Upper lobe of right lung (tissue), 1 donor: ENCODE measurements at regions not wholly inside any gene's neighbourhood (a gene's known extent, or its start where the extent isn't known, plus 50 kb on each side); places are given as distances from the start of the nearest gene placed in this dataset.

Experiments used
- ATAC-seq: fragments of 200-7000 bp; cut with Tn5 transposase; one replicate; pipeline ENCODE4 v1.9.1; 2020; ENCODE audit warnings: mild to moderate bottlenecking, moderate library complexity
- DNase-seq: peaks from one replicate; pipeline ENCODE4 v3.0.0-alpha.2; 2020
- H3K27ac ChIP-seq: fragments of 200-600 bp; one replicate; pipeline ENCODE4 v1.8.0; 2022
- H3K27me3 ChIP-seq: fragments of 200-600 bp; one replicate; pipeline ENCODE4 v1.8.0; 2022; ENCODE audit warnings: mild to moderate bottlenecking
- H3K36me3 ChIP-seq: fragments of 200-600 bp; one replicate; pipeline ENCODE4 v1.8.0; 2022
- H3K4me1 ChIP-seq: fragments of 200-600 bp; one replicate; pipeline ENCODE4 v1.8.0; 2022
- H3K4me3 ChIP-seq: fragments of 200-600 bp; one replicate; pipeline ENCODE4 v1.8.0; 2022; ENCODE audit warnings: mild to moderate bottlenecking
- H3K9me3 ChIP-seq: fragments of 200-600 bp; one replicate; pipeline ENCODE4 v1.8.0; 2022
- CTCF ChIP-seq: fragments of 200-600 bp; IDR thresholded peaks from one replicate; pipeline ENCODE4 v1.8.0; 2022; ENCODE audit warnings: antibody characterized with exemption
- intact Hi-C: fragments of 100-400 bp; cut with DNase I; formaldehyde crosslinking; loops from one replicate; pipeline ENCODE4 v1.11.0; 2022
- donor health status: DM: no; HTN: yes; CAD: no; lungs with severe emphysema.

- Histone ChIP-seq H3K27me3 (no peaks in the 10 kb centered on the region), H3K4me1 (no peaks in the 10 kb centered on the region), H3K4me3 (no peak overlapping the region), H3K9me3 (no peaks in the 10 kb centered on the region), H3K27ac (no peak overlapping the region), H3K36me3 (no peaks in the 10 kb centered on the region)
- DNase-seq (no peak), ATAC-seq (no peak)
- TF ChIP-seq CTCF: no peak
- intact Hi-C loops: no loop called here
Observed at GRCh38 chr4:187840814-187841213, 154.8 kb upstream of the ZFP42 start.

- no peaks in the 10 kb centered on the region for H3K9me3 ChIP-seq
- ATAC-seq: no peak
- H3K27me3 ChIP-seq: no peaks in the 10 kb centered on the region
- H3K36me3 ChIP-seq: no peaks in the 10 kb centered on the region
- no peak overlapping the region for H3K4me3 ChIP-seq
- no peak for TF ChIP-seq CTCF
- H3K27ac ChIP-seq: no peak overlapping the region
- no peak for DNase-seq
- H3K4me1 ChIP-seq: no peaks in the 10 kb centered on the region
- intact Hi-C loops: no loop called here
Observed at GRCh38 chr4:187849556-187850225, 145.9 kb upstream of the ZFP42 start.

- intact Hi-C loops: no loop called here
- no peak overlapping the region for H3K27ac ChIP-seq
- no peaks in the 10 kb centered on the region for H3K9me3 ChIP-seq
- no peak overlapping the region for H3K4me3 ChIP-seq
- H3K36me3 ChIP-seq: no peaks in the 10 kb centered on the region
- no peaks in the 10 kb centered on the region for H3K27me3 ChIP-seq
- no peak for TF ChIP-seq CTCF
- ATAC-seq (no peak), DNase-seq (no peak)
- no peaks in the 10 kb centered on the region for H3K4me1 ChIP-seq
Observed at GRCh38 chr4:187865914-187866313, 129.7 kb upstream of the ZFP42 start.

- intact Hi-C loops: no loop called here
Observed at GRCh38 chr4:187883049-187883448, 112.5 kb upstream of the ZFP42 start.

GRCh38 chr4:187883836-187884475, 111.6 kb upstream of the ZFP42 start:
- no peak overlapping the region for H3K27ac ChIP-seq
- no peaks in the 10 kb centered on the region for H3K36me3 ChIP-seq
- H3K4me1 ChIP-seq: no peaks in the 10 kb centered on the region
- ATAC-seq: no peak
- intact Hi-C loops: no loop called here
- no peak for DNase-seq
- no peaks in the 10 kb centered on the region for H3K27me3 ChIP-seq
- no peak overlapping the region for H3K4me3 ChIP-seq
- no peaks in the 10 kb centered on the region for H3K9me3 ChIP-seq
- no peak for TF ChIP-seq CTCF

More at GRCh38 chr4:187883049-187883448, 112.5 kb upstream of the ZFP42 start:
- no peak overlapping the region for H3K27ac ChIP-seq
- H3K4me3 ChIP-seq: no peak overlapping the region
- H3K36me3 ChIP-seq: no peaks in the 10 kb centered on the region
- ATAC-seq: no peak
- no peaks in the 10 kb centered on the region for H3K27me3 ChIP-seq
- H3K4me1 ChIP-seq: no peaks in the 10 kb centered on the region
- no peaks in the 10 kb centered on the region for H3K9me3 ChIP-seq
- no peak for DNase-seq
- no peak for TF ChIP-seq CTCF
